Activated T-cell treated with anti-CD3 and anti-CD28 coated beads, Interleukin-2, amount 50 U/mL, for 24 hours (primary cell): ENCODE measurements at regions not wholly inside any gene's neighbourhood (a gene's known extent, or its start where the extent isn't known, plus 50 kb on each side); places are given as distances from the start of the nearest gene placed in this dataset.
"Not testable (repeated sequence)": the region's sequence is repeated elsewhere in the genome, so short reads cannot be mapped to it uniquely, and the experiment has no call there.

ENCODE experiments used
- DNase-seq: peaks from one replicate; pipeline ENCODE4 v3.0.0-alpha.2; 2020
- H3K27ac Mint-ChIP-seq: 2 replicates; pipeline ENCODE4 v1.8.0; 2020; ENCODE audit warnings: mild to moderate bottlenecking, mixed read lengths
- H3K27me3 Mint-ChIP-seq: 2 replicates; pipeline ENCODE4 v1.8.0; 2020; ENCODE audit warnings: mixed read lengths
- H3K36me3 Mint-ChIP-seq: 2 replicates; pipeline ENCODE4 v1.8.0; 2020; ENCODE audit warnings: low read depth, mixed read lengths
- H3K4me1 Mint-ChIP-seq: 2 replicates; pipeline ENCODE4 v1.8.0; 2020; ENCODE audit warnings: low read depth, mixed read lengths
- H3K4me3 Mint-ChIP-seq: 2 replicates; pipeline ENCODE4 v1.8.0; 2020; ENCODE audit warnings: mild to moderate bottlenecking, moderate library complexity, mixed read lengths
- H3K9me3 Mint-ChIP-seq: 2 replicates; pipeline ENCODE4 v1.8.0; 2020; ENCODE audit warnings: mixed read lengths

DNA sequence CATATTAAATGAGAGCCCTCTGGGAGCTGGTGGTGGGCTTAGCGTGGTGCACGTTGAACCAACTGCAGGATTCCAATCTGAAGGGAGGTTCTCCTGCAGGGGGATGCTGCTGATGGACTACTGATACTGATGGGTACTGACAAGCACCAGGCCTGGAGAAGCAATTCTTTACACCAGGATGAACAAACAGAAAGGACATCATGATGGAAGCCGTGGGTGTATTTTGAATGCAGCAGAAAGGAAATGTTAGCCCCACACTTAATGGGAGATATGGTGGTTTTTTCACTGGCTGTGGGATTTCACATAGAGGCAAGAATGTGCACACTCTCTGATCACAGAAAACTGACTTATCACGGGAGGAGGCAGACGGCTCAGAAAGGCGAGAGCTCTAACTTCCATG is 299.7 kb downstream of the TEX29 start:
- DNase-seq = no peak
- no peaks in the 10 kb centered on the region for H3K9me3 Mint-ChIP-seq
- no peak overlapping the region for H3K4me3 Mint-ChIP-seq
- no peaks in the 10 kb centered on the region for H3K4me1 Mint-ChIP-seq
- no peaks in the 10 kb centered on the region for H3K36me3 Mint-ChIP-seq
- peaks cover 16% of the 10 kb centered on the region for H3K27me3 Mint-ChIP-seq
- no peak overlapping the region for H3K27ac Mint-ChIP-seq

DNA sequence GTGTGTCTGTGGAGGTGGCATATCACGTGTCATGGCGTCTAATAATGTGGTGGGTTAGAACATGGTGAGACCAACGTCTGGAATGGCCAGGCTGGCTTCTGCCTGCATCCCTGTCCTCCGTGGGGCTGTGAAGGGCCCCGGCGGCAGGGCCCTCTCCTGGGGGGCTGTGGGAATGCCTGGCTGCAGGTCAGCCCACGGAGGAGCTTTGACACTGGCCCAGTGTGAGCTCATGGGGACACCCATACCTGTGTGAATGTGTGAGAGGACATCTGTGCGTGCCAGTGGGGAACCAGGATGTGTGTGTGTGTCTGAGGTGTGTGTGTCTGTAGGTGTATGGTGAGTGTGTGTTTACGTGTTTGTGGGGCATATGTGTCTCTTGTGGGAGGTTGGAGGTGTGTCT is 300.1 kb downstream of the TEX29 start:
- no peaks in the 10 kb centered on the region for H3K9me3 Mint-ChIP-seq
- no peak for DNase-seq
- no peaks in the 10 kb centered on the region for H3K36me3 Mint-ChIP-seq
- no peak overlapping the region for H3K27ac Mint-ChIP-seq
- no peaks in the 10 kb centered on the region for H3K4me1 Mint-ChIP-seq
- H3K4me3 Mint-ChIP-seq = no peak overlapping the region
- peaks cover 15% of the 10 kb centered on the region for H3K27me3 Mint-ChIP-seq

DNA sequence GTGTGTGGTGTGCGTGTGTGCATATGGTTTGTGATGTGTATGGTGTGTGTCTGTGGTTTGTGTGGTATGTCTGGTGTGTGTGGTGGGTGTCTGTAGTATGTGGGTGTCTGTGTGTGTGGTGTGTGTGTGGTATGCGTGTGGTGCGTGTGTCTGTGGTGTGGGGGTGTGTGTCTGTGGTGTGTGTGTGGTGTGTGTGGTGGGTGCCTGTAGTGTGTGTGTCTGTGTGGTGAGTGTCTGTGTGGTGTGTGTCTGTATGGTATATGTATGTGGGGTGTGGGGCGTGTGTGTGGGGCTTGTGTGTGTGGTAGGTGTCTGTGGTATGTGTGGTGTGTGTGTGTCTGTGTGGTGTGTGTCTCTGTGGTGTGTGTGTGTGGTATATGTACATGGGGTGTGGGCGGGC is 300.7 kb downstream of the TEX29 start:
- Mint-ChIP-seq H3K4me1 (no peaks in the 10 kb centered on the region), H3K9me3 (no peaks in the 10 kb centered on the region), H3K27me3 (peaks cover 10% of the 10 kb centered on the region), H3K27ac (no peak overlapping the region), H3K36me3 (no peaks in the 10 kb centered on the region), H3K4me3 (no peak overlapping the region)
- no peak for DNase-seq

DNA sequence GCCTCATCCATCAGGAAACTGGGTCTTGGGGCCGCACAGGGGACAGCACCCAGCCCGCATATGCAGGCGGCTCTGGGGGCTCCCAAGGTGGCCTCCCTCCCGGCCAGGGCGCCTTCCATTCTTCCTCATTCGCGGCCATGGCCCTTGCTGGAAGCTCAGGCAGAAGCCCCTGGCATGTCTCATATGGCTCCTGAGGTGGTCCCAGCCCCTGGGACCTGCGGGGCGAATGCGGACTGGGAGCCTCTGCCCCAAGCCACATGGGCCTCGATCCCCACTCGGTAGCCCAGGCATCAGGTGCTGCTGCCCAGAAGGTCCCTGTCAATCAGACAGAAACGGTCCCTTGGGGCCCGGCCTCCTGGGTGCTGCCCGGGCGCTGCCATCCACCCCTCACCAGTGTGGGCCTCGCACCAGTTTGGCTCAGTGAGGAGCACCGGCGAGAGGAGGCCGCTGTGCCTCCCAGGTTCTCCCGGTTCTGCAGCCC is 301.6 kb downstream of the TEX29 start:
- H3K27me3 Mint-ChIP-seq = peaks cover 6% of the 10 kb centered on the region

DNA sequence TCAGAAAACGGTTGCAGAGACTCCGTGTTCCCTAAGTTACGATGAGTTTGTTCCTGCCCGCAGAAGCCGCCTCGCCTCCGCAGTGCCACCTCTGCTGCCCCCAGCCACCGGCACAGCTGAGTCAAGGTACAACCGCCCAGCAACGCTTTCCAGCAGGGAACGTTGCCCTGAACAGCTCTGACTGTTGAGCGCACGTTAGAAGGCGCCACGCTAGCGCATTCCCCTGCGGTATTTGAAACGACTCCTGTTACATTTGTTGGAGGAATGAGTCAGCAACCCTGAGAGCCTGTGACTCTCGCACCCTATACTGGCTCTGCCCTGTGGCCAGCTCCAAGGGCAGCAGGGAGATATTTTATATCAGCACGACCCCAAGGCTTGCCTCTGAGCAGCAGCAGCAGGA is 302.8 kb downstream of the TEX29 start:
- no peak for DNase-seq
- no peaks in the 10 kb centered on the region for H3K4me1 Mint-ChIP-seq
- no peak overlapping the region for H3K4me3 Mint-ChIP-seq
- H3K27ac Mint-ChIP-seq = no peak overlapping the region
- no peaks in the 10 kb centered on the region for H3K9me3 Mint-ChIP-seq
- no peaks in the 10 kb centered on the region for H3K36me3 Mint-ChIP-seq
- H3K27me3 Mint-ChIP-seq = peaks cover 7% of the 10 kb centered on the region

More for the DNA sequence above, 301.6 kb downstream of the TEX29 start:
- Mint-ChIP-seq H3K4me1 (no peaks in the 10 kb centered on the region), H3K4me3 (no peak overlapping the region), H3K27ac (no peak overlapping the region), H3K9me3 (no peaks in the 10 kb centered on the region), H3K36me3 (no peaks in the 10 kb centered on the region)
- no peak for DNase-seq

DNA sequence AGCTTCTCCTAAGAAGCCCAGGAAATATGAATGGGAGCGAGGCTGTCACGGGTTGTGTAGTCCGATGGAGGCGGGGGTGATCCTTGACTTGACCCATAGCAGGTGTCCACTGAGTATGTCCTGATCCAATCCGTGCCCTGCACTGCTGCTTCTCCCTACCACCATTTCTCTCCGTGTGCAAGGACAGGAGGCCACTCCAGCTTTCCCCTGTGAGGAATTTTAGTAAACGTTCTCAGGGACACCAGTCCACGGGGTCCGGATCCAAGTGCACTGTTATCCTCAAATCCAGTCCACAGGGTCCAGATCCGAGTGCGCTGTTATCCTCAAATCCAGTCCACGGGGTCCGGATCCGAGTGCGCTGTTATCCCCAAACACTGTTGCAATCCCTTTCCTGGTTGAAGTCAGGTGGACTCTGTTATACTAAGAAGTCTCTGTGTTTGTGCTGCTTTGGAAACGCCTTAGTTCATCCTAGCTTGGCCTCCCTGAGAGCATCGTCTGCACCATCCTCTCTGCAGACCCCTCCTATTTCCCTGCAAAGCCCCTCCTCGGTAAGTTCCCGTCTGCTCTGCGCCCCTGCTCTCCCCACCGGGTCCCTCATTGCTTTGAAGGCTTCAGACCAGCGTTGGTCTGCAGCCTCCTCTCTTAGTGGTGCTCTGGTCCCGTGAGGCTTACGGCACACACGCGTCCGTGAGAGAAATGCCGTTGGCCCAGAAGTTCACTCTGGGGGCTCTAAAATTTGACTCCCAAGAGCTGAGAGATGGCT is 303.5 kb downstream of the TEX29 start:
- DNase-seq = no peak
- H3K4me3 Mint-ChIP-seq = no peak overlapping the region

DNA sequence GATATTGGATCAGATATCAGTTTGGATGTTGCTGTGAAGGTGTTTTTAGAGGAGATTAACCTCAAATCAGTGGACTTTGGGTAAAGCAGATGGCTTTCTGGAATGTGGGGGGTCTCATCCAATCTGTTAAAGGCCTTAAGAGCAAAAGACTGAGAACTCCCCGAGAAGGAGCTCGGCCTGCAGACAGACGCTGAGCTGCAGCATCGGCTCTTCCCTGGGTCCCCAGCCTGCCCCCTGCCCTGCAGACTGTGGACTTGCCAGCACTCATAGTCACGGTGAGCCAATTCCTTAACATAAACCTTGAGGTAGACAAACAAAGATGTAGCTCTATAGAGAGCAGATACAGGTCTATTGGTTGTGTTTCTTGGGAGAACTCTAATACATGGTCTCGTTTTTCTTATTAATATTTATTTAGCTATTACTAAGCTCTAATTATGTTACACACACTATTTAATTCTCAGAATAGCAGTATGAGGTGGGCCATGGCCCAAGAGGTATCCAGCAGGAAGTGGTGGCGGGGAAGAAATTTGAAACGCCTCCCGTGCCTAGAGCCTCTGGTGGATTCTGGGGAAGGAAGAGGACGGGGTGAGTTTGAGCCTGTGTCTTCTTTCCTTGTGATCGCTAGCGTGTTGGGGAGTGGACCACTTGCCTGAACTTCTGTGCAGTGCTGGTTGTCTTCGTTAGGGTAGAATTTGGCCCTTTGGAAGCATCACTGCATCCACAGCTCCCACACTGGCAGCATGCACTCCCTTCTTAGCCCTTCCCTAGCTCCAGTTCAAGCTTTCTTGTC is 305.3 kb downstream of the TEX29 start:
- no peak overlapping the region for H3K4me3 Mint-ChIP-seq
- DNase-seq = no peak
- H3K4me1 Mint-ChIP-seq = no peaks in the 10 kb centered on the region
- no peaks in the 10 kb centered on the region for H3K36me3 Mint-ChIP-seq
- no peaks in the 10 kb centered on the region for H3K9me3 Mint-ChIP-seq
- H3K27ac Mint-ChIP-seq = no peak overlapping the region
- H3K27me3 Mint-ChIP-seq = peaks cover 2% of the 10 kb centered on the region

More for the DNA sequence above, 303.5 kb downstream of the TEX29 start:
- Mint-ChIP-seq H3K4me1 (no peaks in the 10 kb centered on the region), H3K27me3 (peaks cover 2% of the 10 kb centered on the region), H3K9me3 (no peaks in the 10 kb centered on the region), H3K27ac (no peak overlapping the region), H3K36me3 (no peaks in the 10 kb centered on the region)

DNA sequence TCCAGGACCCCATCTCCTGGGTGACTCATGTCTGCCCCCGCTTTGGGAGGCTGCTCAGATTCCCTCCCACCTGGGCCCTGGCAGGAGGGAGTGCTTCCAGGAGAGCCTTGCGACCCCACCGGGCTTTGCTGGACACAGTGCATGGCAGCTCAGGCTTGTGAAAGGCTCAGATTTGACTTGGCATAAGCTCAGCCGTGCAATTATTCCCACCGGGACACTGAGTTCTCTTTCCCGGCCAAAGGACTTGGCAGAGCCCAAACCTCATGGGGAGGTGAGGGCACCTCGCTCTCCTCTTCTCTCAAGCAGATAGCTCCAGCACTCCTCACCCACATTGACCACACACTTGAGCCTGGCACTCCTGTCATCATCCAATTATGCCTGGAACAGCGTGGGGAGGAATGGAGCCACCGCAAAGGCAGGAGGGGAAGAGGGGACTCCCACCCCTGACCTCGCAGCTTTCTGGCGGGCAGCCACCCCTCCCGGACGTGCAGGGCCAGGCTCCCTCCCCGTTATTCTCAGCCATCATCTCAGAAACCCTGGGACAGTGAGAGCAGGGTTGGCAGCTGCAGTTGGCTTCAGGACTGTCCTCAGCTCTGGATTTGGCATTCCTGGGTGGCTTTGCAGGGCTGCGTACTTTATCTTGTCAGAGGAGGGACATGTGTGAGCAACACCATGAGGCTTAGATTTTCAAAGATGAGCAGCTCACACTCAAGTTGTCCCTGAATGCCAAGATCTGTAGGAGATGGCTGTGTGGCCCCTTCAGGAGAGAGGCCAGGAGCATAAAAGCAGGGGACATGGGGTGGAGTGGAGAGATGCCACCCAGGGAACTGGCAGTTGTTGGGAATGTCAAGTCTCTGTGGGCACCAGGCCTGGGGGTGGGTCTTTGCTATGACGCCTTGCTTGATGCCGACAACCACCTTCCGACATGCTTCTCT is 306.2 kb downstream of the TEX29 start:
- H3K36me3 Mint-ChIP-seq = no peaks in the 10 kb centered on the region
- H3K4me1 Mint-ChIP-seq = no peaks in the 10 kb centered on the region
- H3K27ac Mint-ChIP-seq = no peak overlapping the region
- H3K9me3 Mint-ChIP-seq = no peaks in the 10 kb centered on the region
- peaks cover 2% of the 10 kb centered on the region for H3K27me3 Mint-ChIP-seq
- DNase-seq = no peak
- H3K4me3 Mint-ChIP-seq = no peak overlapping the region

DNA sequence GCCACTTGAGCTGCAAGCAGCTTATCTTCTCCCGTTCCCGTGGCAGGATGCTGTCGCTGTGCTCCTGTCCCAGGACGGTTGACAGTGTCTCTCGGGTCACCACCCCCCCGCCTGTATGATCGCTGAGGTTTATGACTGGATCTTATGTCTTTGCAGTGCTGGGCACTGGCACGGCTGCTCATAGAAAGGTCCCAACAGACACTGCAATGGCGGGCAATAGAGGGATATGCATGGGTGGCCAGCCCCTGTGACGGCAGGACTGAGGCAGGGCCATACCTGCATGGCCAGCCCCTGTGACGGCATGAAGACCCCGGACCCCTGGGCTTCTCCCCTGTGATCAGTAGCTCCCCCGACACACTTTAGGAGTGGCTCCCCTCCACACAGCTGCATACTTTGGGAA is 307.2 kb downstream of the TEX29 start:
- Mint-ChIP-seq H3K27me3 (peaks cover 2% of the 10 kb centered on the region), H3K36me3 (no peaks in the 10 kb centered on the region), H3K27ac (no peak overlapping the region), H3K4me3 (no peak overlapping the region), H3K4me1 (no peaks in the 10 kb centered on the region), H3K9me3 (no peaks in the 10 kb centered on the region)
- no peak for DNase-seq

DNA sequence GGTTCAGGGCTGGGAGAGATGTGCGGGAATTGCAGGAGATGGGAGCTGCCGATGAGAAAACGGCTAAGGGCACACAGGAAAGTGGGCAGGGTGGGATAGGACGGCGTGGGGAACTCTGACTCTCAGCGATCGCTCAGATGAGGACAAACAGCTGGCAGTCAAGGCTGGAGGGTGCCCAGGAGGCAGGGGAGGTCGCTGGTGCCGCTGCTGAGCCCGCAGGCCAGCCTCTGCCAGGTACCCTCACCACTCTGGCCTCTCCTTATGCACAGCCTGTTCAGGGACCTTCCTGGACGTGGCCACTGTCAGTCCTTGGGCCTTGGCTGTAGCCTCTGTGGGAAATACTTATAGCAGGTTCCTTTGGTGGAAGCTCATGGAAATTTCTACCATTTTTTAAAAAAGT is 308.6 kb downstream of the TEX29 start:
- DNase-seq = no peak
- no peak overlapping the region for H3K27ac Mint-ChIP-seq
- no peak overlapping the region for H3K4me3 Mint-ChIP-seq
- H3K9me3 Mint-ChIP-seq = no peaks in the 10 kb centered on the region
- H3K27me3 Mint-ChIP-seq = peaks cover 2% of the 10 kb centered on the region
- no peaks in the 10 kb centered on the region for H3K36me3 Mint-ChIP-seq
- no peaks in the 10 kb centered on the region for H3K4me1 Mint-ChIP-seq

DNA sequence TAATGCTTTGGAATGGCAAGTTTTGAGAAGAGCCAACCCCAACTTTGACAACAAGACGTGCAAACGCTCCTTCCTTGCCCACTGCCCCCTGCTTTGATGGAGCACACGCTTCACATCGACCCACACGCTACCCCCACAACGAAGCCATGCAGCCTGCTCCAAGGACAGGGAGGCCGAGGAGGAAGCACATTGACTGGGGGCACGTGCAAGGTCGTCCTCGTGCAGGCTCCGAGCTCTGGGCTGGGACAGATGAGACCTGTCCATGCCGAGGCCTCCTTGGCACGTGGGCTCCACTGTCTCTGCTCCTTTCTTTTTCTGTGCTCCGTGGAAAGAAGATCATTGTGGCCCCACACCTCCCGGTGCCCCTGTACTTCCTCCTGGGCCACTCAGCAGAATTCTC is 309.0 kb downstream of the TEX29 start:
- Mint-ChIP-seq H3K27me3 (peaks cover 2% of the 10 kb centered on the region), H3K36me3 (no peaks in the 10 kb centered on the region), H3K4me3 (no peak overlapping the region), H3K9me3 (no peaks in the 10 kb centered on the region), H3K4me1 (no peaks in the 10 kb centered on the region), H3K27ac (no peak overlapping the region)
- no peak for DNase-seq

DNA sequence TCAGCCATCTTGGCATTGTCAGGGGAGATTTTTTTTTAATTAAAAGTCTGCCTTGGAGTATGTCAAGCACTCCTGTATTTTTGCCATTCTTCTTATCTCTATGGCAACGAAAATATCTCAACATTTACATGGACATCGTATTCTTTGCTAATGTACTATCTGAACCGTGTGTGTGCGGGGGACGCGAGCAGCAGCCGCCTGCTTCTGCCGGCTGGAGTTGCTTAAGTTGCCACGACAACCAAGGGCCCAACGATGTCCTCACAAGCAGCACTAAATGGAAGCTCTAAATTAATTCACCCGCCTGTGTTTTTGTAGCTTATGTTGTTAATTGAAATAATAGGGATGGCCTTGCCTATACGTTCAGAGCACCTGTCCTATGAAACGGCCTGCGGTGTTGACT is 309.5 kb downstream of the TEX29 start:
- H3K27me3 Mint-ChIP-seq = peaks cover 2% of the 10 kb centered on the region
- no peaks in the 10 kb centered on the region for H3K9me3 Mint-ChIP-seq
- no peaks in the 10 kb centered on the region for H3K4me1 Mint-ChIP-seq
- no peak overlapping the region for H3K4me3 Mint-ChIP-seq
- no peak for DNase-seq
- H3K27ac Mint-ChIP-seq = no peak overlapping the region
- H3K36me3 Mint-ChIP-seq = no peaks in the 10 kb centered on the region

DNA sequence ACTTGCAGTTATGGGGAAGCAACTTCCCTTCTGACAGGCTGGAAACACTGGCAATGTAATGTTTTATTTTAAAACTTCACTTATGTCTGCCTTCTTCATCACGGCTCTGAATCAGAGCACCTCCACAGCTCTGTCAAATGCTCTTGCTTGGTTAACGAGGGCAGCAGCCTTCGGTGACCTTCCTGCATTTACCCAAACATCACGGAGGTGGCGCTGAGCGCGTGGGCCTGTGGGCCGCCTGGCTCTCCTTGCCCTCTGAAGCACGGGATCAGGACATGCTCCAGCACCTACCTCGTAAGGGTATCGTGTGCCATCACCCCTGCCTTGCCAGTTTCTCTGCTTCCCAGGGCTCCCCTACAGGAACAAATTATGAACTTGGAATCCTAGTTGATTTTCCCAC is 310.0 kb downstream of the TEX29 start:
- Mint-ChIP-seq H3K27me3 (peaks cover 2% of the 10 kb centered on the region), H3K27ac (no peak overlapping the region), H3K4me1 (no peaks in the 10 kb centered on the region), H3K4me3 (no peak overlapping the region), H3K36me3 (no peaks in the 10 kb centered on the region), H3K9me3 (no peaks in the 10 kb centered on the region)
- no peak for DNase-seq

DNA sequence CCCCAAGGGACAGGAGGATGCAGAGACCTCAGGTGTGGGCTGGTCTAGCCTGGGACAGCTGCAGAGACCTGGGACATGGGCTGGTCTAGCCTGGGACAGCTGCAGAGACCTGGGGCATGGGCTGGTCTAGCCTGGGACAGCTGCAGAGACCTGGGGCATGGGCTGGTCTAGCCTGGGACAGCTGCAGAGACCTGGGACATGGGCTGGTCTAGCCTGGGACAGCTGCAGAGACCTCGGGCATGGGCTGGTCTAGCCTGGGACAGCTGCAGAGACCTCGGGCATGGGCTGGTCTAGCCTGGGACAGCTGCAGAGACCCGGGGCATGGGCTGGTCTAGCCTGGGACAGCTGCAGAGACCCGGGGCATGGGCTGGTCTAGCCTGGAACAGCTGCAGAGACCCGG is 310.8 kb downstream of the TEX29 start:
- H3K4me3 Mint-ChIP-seq, H3K9me3 Mint-ChIP-seq: not testable (repeated sequence)

More for the DNA sequence above, 310.8 kb downstream of the TEX29 start:
- H3K4me1 Mint-ChIP-seq, DNase-seq, H3K27me3 Mint-ChIP-seq, H3K36me3 Mint-ChIP-seq, H3K27ac Mint-ChIP-seq: not testable (repeated sequence)
